ENCODE measurements at regions not wholly inside any gene's neighbourhood (a gene's known extent, or its start where the extent isn't known, plus 50 kb on each side); places are given as distances from the start of the nearest gene placed in this dataset.
A peak's percentile ranks its signal among the peaks of the same experiment; 100 is the strongest.
"Not testable (repeated sequence)": the region's sequence is repeated elsewhere in the genome, so short reads cannot be mapped to it uniquely, and the experiment has no call there.

DNA sequence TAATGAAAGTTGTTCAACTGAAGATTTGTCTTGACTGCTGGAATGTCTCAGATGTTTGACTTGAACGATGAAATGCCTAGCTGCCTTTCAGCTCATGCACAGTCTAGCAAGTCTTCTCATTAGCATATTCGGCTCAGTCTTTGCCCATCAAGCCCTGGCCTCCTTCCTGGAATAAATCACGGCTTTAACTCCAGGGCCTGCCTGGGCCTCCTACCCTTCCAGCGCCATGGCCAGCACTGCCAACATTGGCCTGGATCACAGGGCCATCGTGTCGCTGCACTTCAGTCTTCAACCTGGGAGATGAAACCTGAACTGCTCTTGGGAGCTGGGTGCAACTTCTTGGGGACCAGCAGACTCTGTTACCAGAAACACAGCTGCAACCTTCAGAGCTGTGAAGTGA lies 126.7 kb upstream of the TMEM260 start:
- Mint-ChIP-seq H3K27ac (no peak overlapping the region), H3K4me3 (no peak overlapping the region), H3K36me3 (peaks cover 2% of the 10 kb centered on the region), H3K9me3 (peaks cover 6% of the 10 kb centered on the region), H3K27me3 (peaks cover 21 to 35% of the 10 kb centered on the region in 2 donors), H3K4me1 (ENCODE audit: low read depth in 2 of 2) (no peaks in the 10 kb centered on the region)
- DNase-seq (ENCODE audit: low spot score), result no peak
- ATAC-seq, result no peak

DNA sequence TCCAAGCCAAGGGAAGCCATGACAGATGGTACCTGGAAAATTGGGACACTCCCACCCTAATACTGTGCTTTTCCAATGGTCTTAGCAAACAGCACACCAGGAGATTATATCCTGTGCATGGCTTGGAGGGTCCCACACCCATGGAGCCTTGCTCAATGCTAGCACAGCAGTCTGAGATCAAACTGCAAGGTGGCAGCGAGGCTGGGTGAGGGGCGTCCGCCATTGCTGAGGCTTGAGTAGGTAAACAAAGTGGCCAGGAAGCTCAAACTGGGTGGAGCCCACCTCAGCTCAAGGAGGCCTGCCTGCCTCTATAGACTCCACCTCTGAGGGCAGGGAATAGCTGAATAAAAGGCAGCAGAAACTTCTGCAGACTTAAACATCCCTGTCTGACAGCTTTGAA lies 124.9 kb upstream of the TMEM260 start:
- not testable (repeated sequence) for H3K4me3 Mint-ChIP-seq; H3K4me1 Mint-ChIP-seq (ENCODE audit: low read depth in 2 of 2); H3K9me3 Mint-ChIP-seq; H3K27ac Mint-ChIP-seq; ATAC-seq; DNase-seq (ENCODE audit: low spot score); H3K36me3 Mint-ChIP-seq
- H3K27me3 Mint-ChIP-seq, result peaks cover 19 to 40% of the 10 kb centered on the region in 2 donors

- no peaks in the 10 kb centered on the region for H3K4me1 Mint-ChIP-seq (ENCODE audit: low read depth in 2 of 2)
- DNase-seq (ENCODE audit: low spot score), result no peak
- no peak overlapping the region for H3K4me3 Mint-ChIP-seq
- peaks cover 23 to 59% of the 10 kb centered on the region in 2 donors for H3K27me3 Mint-ChIP-seq
- no peak overlapping the region for H3K27ac Mint-ChIP-seq
- no peak for ATAC-seq
- H3K9me3 Mint-ChIP-seq, result peaks cover 6% of the 10 kb centered on the region
- H3K36me3 Mint-ChIP-seq, result no peaks in the 10 kb centered on the region
Measured at GRCh38 chr14:56460469-56460868, 119.1 kb upstream of the TMEM260 start.

GRCh38 chr14:56461276-56462275 lies 118.0 kb upstream of the TMEM260 start:
- Mint-ChIP-seq H3K27ac (no peak overlapping the region), H3K9me3 (peaks cover under 1% of the 10 kb centered on the region), H3K27me3 (peaks cover 21 to 59% of the 10 kb centered on the region in 2 donors), H3K36me3 (no peaks in the 10 kb centered on the region), H3K4me3 (no peak overlapping the region), H3K4me1 (ENCODE audit: low read depth in 2 of 2) (no peaks in the 10 kb centered on the region)
- no peak for DNase-seq (ENCODE audit: low spot score)
- no peak for ATAC-seq

GRCh38 chr14:56463271-56463890 lies 116.2 kb upstream of the TMEM260 start:
- peaks cover 21 to 58% of the 10 kb centered on the region in 2 donors for H3K27me3 Mint-ChIP-seq
- no peak for ATAC-seq

GRCh38 chr14:56471056-56471455 lies 108.5 kb upstream of the TMEM260 start:
- Mint-ChIP-seq H3K27ac (no peak overlapping the region), H3K4me3 (no peak overlapping the region), H3K27me3 (peaks cover 20 to 47% of the 10 kb centered on the region in 2 donors), H3K9me3 (no peaks in the 10 kb centered on the region), H3K36me3 (no peaks in the 10 kb centered on the region), H3K4me1 (ENCODE audit: low read depth in 2 of 2) (no peaks in the 10 kb centered on the region)
- DNase-seq (ENCODE audit: low spot score) (no peak), ATAC-seq (peak in 1 of 2 donors; percentile 24)

More at GRCh38 chr14:56463271-56463890, 116.2 kb upstream of the TMEM260 start:
- DNase-seq (ENCODE audit: low spot score), result no peak
- Mint-ChIP-seq H3K9me3 (no peaks in the 10 kb centered on the region), H3K36me3 (no peaks in the 10 kb centered on the region), H3K4me1 (ENCODE audit: low read depth in 2 of 2) (no peaks in the 10 kb centered on the region), H3K4me3 (no peak overlapping the region), H3K27ac (no peak overlapping the region)

- DNase-seq (ENCODE audit: low spot score), result no peak
- H3K27me3 Mint-ChIP-seq, result peaks cover 8 to 23% of the 10 kb centered on the region in 2 donors
- H3K4me1 Mint-ChIP-seq (ENCODE audit: low read depth in 2 of 2), result no peaks in the 10 kb centered on the region
- H3K36me3 Mint-ChIP-seq, result no peaks in the 10 kb centered on the region
- no peaks in the 10 kb centered on the region for H3K9me3 Mint-ChIP-seq
- no peak overlapping the region for H3K27ac Mint-ChIP-seq
- ATAC-seq, result no peak
- H3K4me3 Mint-ChIP-seq, result no peak overlapping the region
Measured at GRCh38 chr14:56474419-56475022, 105.1 kb upstream of the TMEM260 start.

- peaks cover 4 to 32% of the 10 kb centered on the region in 2 donors for H3K27me3 Mint-ChIP-seq
- no peaks in the 10 kb centered on the region for H3K36me3 Mint-ChIP-seq
- DNase-seq (ENCODE audit: low spot score) (no peak), ATAC-seq (no peak)
- no peaks in the 10 kb centered on the region for H3K4me1 Mint-ChIP-seq (ENCODE audit: low read depth in 2 of 2)
- no peak overlapping the region for H3K4me3 Mint-ChIP-seq
- H3K9me3 Mint-ChIP-seq, result no peaks in the 10 kb centered on the region
- H3K27ac Mint-ChIP-seq, result no peak overlapping the region
Measured at GRCh38 chr14:56482310-56482911, 97.2 kb upstream of the TMEM260 start.

- Mint-ChIP-seq H3K9me3 (no peaks in the 10 kb centered on the region), H3K27ac (no peak overlapping the region), H3K4me3 (no peak overlapping the region), H3K36me3 (no peaks in the 10 kb centered on the region), H3K4me1 (ENCODE audit: low read depth in 2 of 2) (no peaks in the 10 kb centered on the region), H3K27me3 (peaks cover 4 to 36% of the 10 kb centered on the region in 2 donors)
- no peak for DNase-seq (ENCODE audit: low spot score)
- ATAC-seq, result no peak
Measured at GRCh38 chr14:56487090-56487667, 92.4 kb upstream of the TMEM260 start.

DNA sequence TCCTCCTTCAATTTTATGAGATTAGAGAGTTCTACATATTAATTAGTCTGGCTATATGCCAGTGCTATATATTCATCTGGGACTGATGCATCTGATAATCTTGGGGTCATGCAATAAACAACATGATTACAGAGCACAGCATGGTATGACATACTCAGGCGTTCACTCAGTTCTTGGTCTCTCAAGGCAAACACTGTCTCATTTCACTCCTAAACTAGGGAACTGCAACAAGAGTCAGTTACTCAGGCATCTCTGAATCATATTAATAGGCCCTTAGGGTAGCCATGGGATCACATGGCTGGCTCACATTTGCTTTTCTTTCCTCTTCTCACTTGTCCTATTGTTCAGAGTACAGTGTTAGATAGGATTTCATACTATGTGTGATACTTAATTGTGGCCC lies 91.8 kb upstream of the TMEM260 start:
- no peaks in the 10 kb centered on the region for H3K36me3 Mint-ChIP-seq
- no peaks in the 10 kb centered on the region for H3K9me3 Mint-ChIP-seq
- no peak for ATAC-seq
- no peaks in the 10 kb centered on the region for H3K4me1 Mint-ChIP-seq (ENCODE audit: low read depth in 2 of 2)
- no peak for DNase-seq (ENCODE audit: low spot score)
- peaks cover 4 to 34% of the 10 kb centered on the region in 2 donors for H3K27me3 Mint-ChIP-seq
- no peak overlapping the region for H3K4me3 Mint-ChIP-seq
- H3K27ac Mint-ChIP-seq, result no peak overlapping the region

DNA sequence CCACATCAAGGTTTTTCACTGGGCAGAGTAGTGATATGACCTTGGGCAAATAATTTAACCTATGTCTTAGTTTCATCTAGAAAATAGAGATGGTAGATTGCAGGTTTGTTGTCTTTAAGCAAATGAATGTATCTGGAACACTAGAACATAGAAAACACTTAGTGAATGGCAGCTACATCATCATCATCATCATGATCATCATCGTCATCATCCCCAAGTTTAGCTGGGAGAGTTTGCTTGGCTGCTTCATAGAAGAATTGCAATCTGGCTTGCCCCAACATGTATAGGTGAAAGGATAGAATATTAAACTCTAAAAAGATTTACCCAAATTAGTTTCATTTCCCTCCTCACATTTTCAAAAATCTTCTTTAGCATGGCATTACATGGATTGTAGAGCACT lies 91.3 kb upstream of the TMEM260 start:
- H3K4me1 Mint-ChIP-seq (ENCODE audit: low read depth in 2 of 2), result no peaks in the 10 kb centered on the region
- DNase-seq (ENCODE audit: low spot score) (no peak), ATAC-seq (no peak)
- H3K36me3 Mint-ChIP-seq, result no peaks in the 10 kb centered on the region
- no peak overlapping the region for H3K27ac Mint-ChIP-seq
- no peaks in the 10 kb centered on the region for H3K9me3 Mint-ChIP-seq
- peaks cover 4 to 28% of the 10 kb centered on the region in 2 donors for H3K27me3 Mint-ChIP-seq
- no peak overlapping the region for H3K4me3 Mint-ChIP-seq

DNA sequence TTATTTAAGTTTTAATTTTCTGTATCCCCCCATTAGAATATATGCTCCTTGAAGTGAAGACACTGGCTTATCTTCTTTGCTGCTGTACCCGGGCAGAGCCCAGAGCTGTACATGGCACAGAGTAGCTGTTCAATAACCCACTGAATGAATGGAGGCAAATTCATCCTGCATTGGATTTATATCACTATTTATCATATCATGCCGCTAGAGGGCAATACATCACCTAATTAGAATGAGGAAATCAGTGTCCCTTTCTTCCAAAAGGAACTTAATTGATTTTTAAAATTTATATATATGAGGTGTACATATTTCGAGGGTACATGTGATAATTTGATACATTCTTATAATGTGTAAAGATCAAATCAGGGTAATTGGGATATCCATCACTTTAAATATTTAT lies 89.2 kb upstream of the TMEM260 start:
- Mint-ChIP-seq H3K27me3 (peaks cover 6 to 18% of the 10 kb centered on the region in 2 donors), H3K4me1 (ENCODE audit: low read depth in 2 of 2) (no peaks in the 10 kb centered on the region), H3K9me3 (no peaks in the 10 kb centered on the region), H3K4me3 (no peak overlapping the region), H3K27ac (no peak overlapping the region), H3K36me3 (no peaks in the 10 kb centered on the region)
- ATAC-seq (no peak), DNase-seq (ENCODE audit: low spot score) (no peak)

Measured in natural killer cell treated with Interleukin-12 subunit alpha and Interleukin-12 subunit beta and Interleukin-15 and Interleukin-18, amount 100 ng/mL, for 72 hours (primary cell).